ENCODE measurements at regions not wholly inside any gene's neighbourhood (a gene's known extent, or its start where the extent isn't known, plus 50 kb on each side); places are given as distances from the start of the nearest gene placed in this dataset.

- H3K4me3 ChIP-seq, result no peak overlapping the region
- TF ChIP-seq POLR2A (IDR thresholded peaks at IDR 0.05) (no peak), EP300 (IDR thresholded peaks at IDR 0.05; ENCODE audit: low read depth) (no peak), CTCF (IDR thresholded peaks at IDR 0.05) (no peak), POLR2AphosphoS5 (IDR thresholded peaks at IDR 0.05) (no peak)
- H3K9me3 ChIP-seq, result no peaks in the 10 kb centered on the region
- 38 to 40% methylated on average over 1 of the region's 1 CpG for WGBS, 2 donors (ENCODE audit: low coverage in 1 of 2)
- no peaks in the 10 kb centered on the region for H3K27me3 ChIP-seq
- H3K27ac ChIP-seq, result no peak overlapping the region
- DNase-seq, result no peak
- H3K36me3 ChIP-seq, result no peaks in the 10 kb centered on the region
- in situ Hi-C loops (cut with MboI; ENCODE audit: low pct_ligation_motif_present in 1 of 4, low pct_unique_long_range_greater_than_20kb in 1 of 4, low sequenced_read_pairs in 3 of 4), result no loop called here
- no peaks in the 10 kb centered on the region for H3K4me1 ChIP-seq
- intact Hi-C loops (cut with DNase I; ENCODE audit: low total_unique reads), result no loop called here
Measured at GRCh38 chr14:42460673-42461072, 854.0 kb downstream of the LRFN5 start.

GRCh38 chr14:42459171-42459685 is 852.6 kb downstream of the LRFN5 start:
- no peak for DNase-seq
- intact Hi-C loops (cut with DNase I; ENCODE audit: low total_unique reads) (no loop called here), in situ Hi-C loops (cut with MboI; ENCODE audit: low pct_ligation_motif_present in 1 of 4, low pct_unique_long_range_greater_than_20kb in 1 of 4, low sequenced_read_pairs in 3 of 4) (no loop called here)
- WGBS, 2 donors (ENCODE audit: low coverage in 1 of 2), result 85 to 100% methylated on average over 1 to 3 of the region's 3 CpGs
- Histone ChIP-seq H3K27ac (no peak overlapping the region), H3K9me3 (no peaks in the 10 kb centered on the region), H3K36me3 (no peaks in the 10 kb centered on the region), H3K4me3 (no peak overlapping the region), H3K4me1 (no peaks in the 10 kb centered on the region), H3K27me3 (no peaks in the 10 kb centered on the region)
- TF ChIP-seq CTCF (IDR thresholded peaks at IDR 0.05), result no peak
- TF ChIP-seq EP300 (IDR thresholded peaks at IDR 0.05; ENCODE audit: low read depth), result no peak

- H3K4me1 ChIP-seq, result no peaks in the 10 kb centered on the region
- TF ChIP-seq POLR2AphosphoS5 (IDR thresholded peaks at IDR 0.05) (no peak), CTCF (IDR thresholded peaks at IDR 0.05) (no peak), EP300 (IDR thresholded peaks at IDR 0.05; ENCODE audit: low read depth) (no peak), POLR2A (IDR thresholded peaks at IDR 0.05) (no peak)
- no peak overlapping the region for H3K4me3 ChIP-seq
- H3K9me3 ChIP-seq, result no peaks in the 10 kb centered on the region
- H3K27me3 ChIP-seq, result no peaks in the 10 kb centered on the region
- DNase-seq, result no peak
- 53 to 69% methylated on average over 2 of the region's 2 CpGs for WGBS, 2 donors (ENCODE audit: low coverage in 1 of 2)
- no peaks in the 10 kb centered on the region for H3K36me3 ChIP-seq
- in situ Hi-C loops (cut with MboI; ENCODE audit: low pct_ligation_motif_present in 1 of 4, low pct_unique_long_range_greater_than_20kb in 1 of 4, low sequenced_read_pairs in 3 of 4) (no loop called here), intact Hi-C loops (cut with DNase I; ENCODE audit: low total_unique reads) (no loop called here)
- H3K27ac ChIP-seq, result no peak overlapping the region
Measured at GRCh38 chr14:42441615-42442014, 834.9 kb downstream of the LRFN5 start.

- H3K4me1 ChIP-seq, result no peaks in the 10 kb centered on the region
- H3K27ac ChIP-seq, result no peak overlapping the region
- intact Hi-C loops (cut with DNase I; ENCODE audit: low total_unique reads) (no loop called here), in situ Hi-C loops (cut with MboI; ENCODE audit: low pct_ligation_motif_present in 1 of 4, low pct_unique_long_range_greater_than_20kb in 1 of 4, low sequenced_read_pairs in 3 of 4) (no loop called here)
- H3K4me3 ChIP-seq, result no peak overlapping the region
- no peaks in the 10 kb centered on the region for H3K36me3 ChIP-seq
- WGBS, 2 donors (ENCODE audit: low coverage in 1 of 2), result 74 to 78% methylated on average over 5 of the region's 5 CpGs
- TF ChIP-seq POLR2A (IDR thresholded peaks at IDR 0.05) (no peak), CTCF (IDR thresholded peaks at IDR 0.05) (no peak), POLR2AphosphoS5 (IDR thresholded peaks at IDR 0.05) (no peak), EP300 (IDR thresholded peaks at IDR 0.05; ENCODE audit: low read depth) (no peak)
- no peak for DNase-seq
- no peaks in the 10 kb centered on the region for H3K27me3 ChIP-seq
- H3K9me3 ChIP-seq, result no peaks in the 10 kb centered on the region
Measured at GRCh38 chr14:42437809-42438208, 831.1 kb downstream of the LRFN5 start.
